DOHH2 (cell line): ENCODE measurements at regions not wholly inside any gene's neighbourhood (a gene's known extent, or its start where the extent isn't known, plus 50 kb on each side); places are given as distances from the start of the nearest gene placed in this dataset.

ENCODE experiments used
- CTCF ChIP-seq: fragments of 200-600 bp; sonication (generic); IDR thresholded peaks from one replicate; pipeline ENCODE4 v1.5.1; 2014; ENCODE audit warnings: antibody characterized with exemption, mild to moderate bottlenecking, low read depth, low read length; ENCODE audit not compliant: poor library complexity, severe bottlenecking
- EZH2phosphoT487 ChIP-seq: fragments of 200-600 bp; sonication (generic); IDR thresholded peaks from 2 replicates; pipeline ENCODE4 v1.6.1; 2017; ENCODE audit warnings: borderline replicate concordance, mild to moderate bottlenecking, antibody characterized with exemption, low read length, moderate library complexity, mixed read lengths

GRCh38 chr2:103880081-103880834, 973.7 kb upstream of the POU3F3 start:
- no peak for TF ChIP-seq CTCF
- no peak for TF ChIP-seq EZH2phosphoT487
